ENCODE measurements at regions not wholly inside any gene's neighbourhood (a gene's known extent, or its start where the extent isn't known, plus 50 kb on each side); places are given as distances from the start of the nearest gene placed in this dataset.

GRCh38 chr20:53751620-53752318 is 158.1 kb upstream of the ZNF217 start:
- no peak for DNase-seq (ENCODE audit: extremely low read depth in 1 of 2, low read depth in 1 of 2)

- DNase-seq (ENCODE audit: extremely low read depth in 1 of 2, low read depth in 1 of 2): no peak
These were observed 157.4 kb upstream of the ZNF217 start for GRCh38 chr20:53750827-53751619.

GRCh38 chr20:53749499-53749898 is 155.9 kb upstream of the ZNF217 start:
- no peak for DNase-seq (ENCODE audit: extremely low read depth in 1 of 2, low read depth in 1 of 2)

GRCh38 chr20:53748821-53749421 is 155.3 kb upstream of the ZNF217 start:
- no peak for DNase-seq (ENCODE audit: extremely low read depth in 1 of 2, low read depth in 1 of 2)

- DNase-seq (ENCODE audit: extremely low read depth in 1 of 2, low read depth in 1 of 2): no peak
These were observed 154.5 kb upstream of the ZNF217 start for GRCh38 chr20:53748176-53748575.

GRCh38 chr20:53743607-53744260 is 150.1 kb upstream of the ZNF217 start:
- no peak for DNase-seq (ENCODE audit: extremely low read depth in 1 of 2, low read depth in 1 of 2)

- DNase-seq (ENCODE audit: extremely low read depth in 1 of 2, low read depth in 1 of 2): no peak
These were observed 149.0 kb upstream of the ZNF217 start for GRCh38 chr20:53742685-53743081.

- DNase-seq (ENCODE audit: extremely low read depth in 1 of 2, low read depth in 1 of 2): no peak
These were observed 148.0 kb upstream of the ZNF217 start for GRCh38 chr20:53741726-53742028.

- no peak for DNase-seq (ENCODE audit: extremely low read depth in 1 of 2, low read depth in 1 of 2)
These were observed 146.5 kb upstream of the ZNF217 start for GRCh38 chr20:53739799-53740785.

- DNase-seq (ENCODE audit: extremely low read depth in 1 of 2, low read depth in 1 of 2): no peak
These were observed 145.5 kb upstream of the ZNF217 start for GRCh38 chr20:53738945-53739798.

GRCh38 chr20:53738039-53738944 is 144.7 kb upstream of the ZNF217 start:
- no peak for DNase-seq (ENCODE audit: extremely low read depth in 1 of 2, low read depth in 1 of 2)

- DNase-seq (ENCODE audit: extremely low read depth in 1 of 2, low read depth in 1 of 2): no peak
These were observed 143.9 kb upstream of the ZNF217 start for GRCh38 chr20:53737396-53738038.

GRCh38 chr20:53736757-53737395 is 143.2 kb upstream of the ZNF217 start:
- no peak for DNase-seq (ENCODE audit: extremely low read depth in 1 of 2, low read depth in 1 of 2)

GRCh38 chr20:53736122-53736756 is 142.6 kb upstream of the ZNF217 start:
- no peak for DNase-seq (ENCODE audit: extremely low read depth in 1 of 2, low read depth in 1 of 2)

GRCh38 chr20:53735536-53736050 is 142.0 kb upstream of the ZNF217 start:
- DNase-seq (ENCODE audit: extremely low read depth in 1 of 2, low read depth in 1 of 2): no peak

- no peak for DNase-seq (ENCODE audit: extremely low read depth in 1 of 2, low read depth in 1 of 2)
These were observed 140.5 kb upstream of the ZNF217 start for GRCh38 chr20:53734006-53734688.
